HepG2 (cell line): ENCODE measurements at regions not wholly inside any gene's neighbourhood (a gene's known extent, or its start where the extent isn't known, plus 50 kb on each side); places are given as distances from the start of the nearest gene placed in this dataset.

ENCODE experiments used
- BCL6 ChIP-seq: IDR thresholded peaks from 2 replicates; pipeline ENCODE4 v1.6.1; 2016; ENCODE audit warnings: missing genetic modification reagents, missing compliant biosample characterization
- EHMT2 ChIP-seq: fragments of 200-600 bp; sonication (generic); IDR thresholded peaks from 2 replicates; pipeline ENCODE4 v1.7.0; 2017; ENCODE audit warnings: antibody characterized with exemption, low read depth, low read length, borderline replicate concordance
- FOXJ3 ChIP-seq: sonication (generic); formaldehyde crosslinking; IDR thresholded peaks from 2 replicates; pipeline ENCODE4 v1.4.0; 2020; ENCODE audit warnings: missing genetic modification reagents, mild to moderate bottlenecking, borderline replicate concordance
- GPN1 ChIP-seq: sonication (generic); formaldehyde crosslinking; IDR thresholded peaks from 2 replicates; pipeline ENCODE4 v1.5.1; 2020; ENCODE audit warnings: missing genetic modification reagents, borderline replicate concordance
- HNF4A ChIP-seq: sonication (generic); formaldehyde crosslinking; IDR thresholded peaks from 2 replicates; pipeline ENCODE4 v1.4.0; 2020; ENCODE audit warnings: missing genetic modification reagents
- KDM2A ChIP-seq: sonication (generic); formaldehyde crosslinking; IDR thresholded peaks from 2 replicates; pipeline ENCODE4 v1.4.0; 2020; ENCODE audit warnings: low read depth, missing genetic modification reagents, borderline replicate concordance
- SMAD9 ChIP-seq: sonication (generic); formaldehyde crosslinking; IDR thresholded peaks from 2 replicates; pipeline ENCODE4 v1.5.1; 2020; ENCODE audit warnings: mild to moderate bottlenecking, missing genetic modification reagents
- TGIF2 ChIP-seq: IDR thresholded peaks from 2 replicates; pipeline ENCODE4 v1.6.1; 2016; ENCODE audit warnings: control low read depth, missing compliant biosample characterization
- XBP1 ChIP-seq: sonication (generic); formaldehyde crosslinking; IDR thresholded peaks from 2 replicates; pipeline ENCODE4 v1.5.0; 2020; ENCODE audit warnings: missing genetic modification reagents
- YEATS4 ChIP-seq: sonication (generic); formaldehyde crosslinking; IDR thresholded peaks from 2 replicates; pipeline ENCODE4 v1.4.0; 2020; ENCODE audit warnings: missing genetic modification reagents, borderline replicate concordance
- ZBTB8A ChIP-seq: sonication (generic); formaldehyde crosslinking; IDR thresholded peaks from 2 replicates; pipeline ENCODE4 v1.4.0; 2020; ENCODE audit warnings: mild to moderate bottlenecking, low read depth, missing genetic modification reagents, borderline replicate concordance
- ZFY ChIP-seq: sonication (generic); formaldehyde crosslinking; IDR thresholded peaks from 2 replicates; pipeline ENCODE4 v1.4.0; 2020; ENCODE audit warnings: missing genetic modification reagents
- ZNF12 ChIP-seq: sonication (generic); formaldehyde crosslinking; IDR thresholded peaks from 2 replicates; pipeline ENCODE4 v1.5.0; 2020; ENCODE audit warnings: missing genetic modification reagents
- ZNF326 ChIP-seq: sonication (generic); formaldehyde crosslinking; IDR thresholded peaks from 2 replicates; pipeline ENCODE4 v1.4.0; 2020; ENCODE audit warnings: missing genetic modification reagents, borderline replicate concordance
- ZNF724P ChIP-seq: sonication (generic); formaldehyde crosslinking; IDR thresholded peaks from 2 replicates; pipeline ENCODE4 v1.8.0; 2022; ENCODE audit warnings: missing genetic modification reagents, borderline replicate concordance
- ZNF761 ChIP-seq: sonication (generic); formaldehyde crosslinking; conservative IDR thresholded peaks from 2 replicates; pipeline ENCODE4 v1.4.0; 2020; ENCODE audit warnings: mild to moderate bottlenecking, missing genetic modification reagents
- ZNF780A ChIP-seq: sonication (generic); formaldehyde crosslinking; IDR thresholded peaks from 2 replicates; pipeline ENCODE4 v1.8.0; 2022; ENCODE audit warnings: mild to moderate bottlenecking, missing genetic modification reagents, moderate library complexity
- TF ChIP-seq, protein P1 (sequence below): sonication (generic); formaldehyde crosslinking; IDR thresholded peaks from 2 replicates; pipeline ENCODE4 v1.4.0; 2020; ENCODE audit warnings: mild to moderate bottlenecking, missing genetic modification reagents, borderline replicate concordance
- TF ChIP-seq, protein P2 (sequence below): sonication (generic); formaldehyde crosslinking; IDR thresholded peaks from 2 replicates; pipeline ENCODE4 v1.9.0; 2021; ENCODE audit warnings: missing genetic modification reagents, mild to moderate bottlenecking, borderline replicate concordance
- TF ChIP-seq, protein P3 (sequence below): sonication (generic); formaldehyde crosslinking; IDR thresholded peaks from 2 replicates; pipeline ENCODE4 v1.5.0; 2020; ENCODE audit warnings: missing genetic modification reagents, mild to moderate bottlenecking, borderline replicate concordance
- TF ChIP-seq, protein P4 (sequence below): IDR thresholded peaks from 2 replicates; pipeline ENCODE4 v1.6.1; 2016; ENCODE audit warnings: missing compliant biosample characterization, missing genetic modification reagents, borderline replicate concordance

DNA sequence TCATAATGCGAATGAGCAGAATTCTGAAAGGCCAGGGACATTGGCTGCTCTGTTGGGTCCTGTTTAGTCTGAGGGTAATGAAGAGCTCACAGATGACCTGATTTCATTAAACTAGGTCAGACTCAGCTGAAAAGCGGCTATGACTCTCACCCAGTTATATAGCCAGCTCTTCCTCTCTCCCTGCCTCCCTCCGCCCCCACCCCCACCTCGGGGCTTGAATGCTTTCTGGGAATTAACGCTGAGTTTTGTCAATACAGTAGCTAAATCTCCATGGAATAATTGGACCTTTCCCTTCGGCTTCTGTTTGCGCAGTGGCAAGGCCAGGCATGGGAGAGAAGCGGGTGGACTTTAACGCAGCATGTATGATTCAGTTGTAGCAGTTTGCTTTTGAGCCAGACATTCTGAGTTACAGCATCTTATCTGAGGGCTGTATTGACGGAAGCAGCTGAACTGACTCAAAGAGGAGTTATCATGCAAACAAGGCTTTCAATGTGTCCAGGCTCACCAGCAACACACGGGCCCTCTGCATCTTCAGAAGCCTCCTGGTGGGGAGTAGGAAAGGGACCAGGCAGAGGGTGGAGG is 110.6 kb downstream of the MYCN start (continued):
- TF ChIP-seq, protein P1, sequence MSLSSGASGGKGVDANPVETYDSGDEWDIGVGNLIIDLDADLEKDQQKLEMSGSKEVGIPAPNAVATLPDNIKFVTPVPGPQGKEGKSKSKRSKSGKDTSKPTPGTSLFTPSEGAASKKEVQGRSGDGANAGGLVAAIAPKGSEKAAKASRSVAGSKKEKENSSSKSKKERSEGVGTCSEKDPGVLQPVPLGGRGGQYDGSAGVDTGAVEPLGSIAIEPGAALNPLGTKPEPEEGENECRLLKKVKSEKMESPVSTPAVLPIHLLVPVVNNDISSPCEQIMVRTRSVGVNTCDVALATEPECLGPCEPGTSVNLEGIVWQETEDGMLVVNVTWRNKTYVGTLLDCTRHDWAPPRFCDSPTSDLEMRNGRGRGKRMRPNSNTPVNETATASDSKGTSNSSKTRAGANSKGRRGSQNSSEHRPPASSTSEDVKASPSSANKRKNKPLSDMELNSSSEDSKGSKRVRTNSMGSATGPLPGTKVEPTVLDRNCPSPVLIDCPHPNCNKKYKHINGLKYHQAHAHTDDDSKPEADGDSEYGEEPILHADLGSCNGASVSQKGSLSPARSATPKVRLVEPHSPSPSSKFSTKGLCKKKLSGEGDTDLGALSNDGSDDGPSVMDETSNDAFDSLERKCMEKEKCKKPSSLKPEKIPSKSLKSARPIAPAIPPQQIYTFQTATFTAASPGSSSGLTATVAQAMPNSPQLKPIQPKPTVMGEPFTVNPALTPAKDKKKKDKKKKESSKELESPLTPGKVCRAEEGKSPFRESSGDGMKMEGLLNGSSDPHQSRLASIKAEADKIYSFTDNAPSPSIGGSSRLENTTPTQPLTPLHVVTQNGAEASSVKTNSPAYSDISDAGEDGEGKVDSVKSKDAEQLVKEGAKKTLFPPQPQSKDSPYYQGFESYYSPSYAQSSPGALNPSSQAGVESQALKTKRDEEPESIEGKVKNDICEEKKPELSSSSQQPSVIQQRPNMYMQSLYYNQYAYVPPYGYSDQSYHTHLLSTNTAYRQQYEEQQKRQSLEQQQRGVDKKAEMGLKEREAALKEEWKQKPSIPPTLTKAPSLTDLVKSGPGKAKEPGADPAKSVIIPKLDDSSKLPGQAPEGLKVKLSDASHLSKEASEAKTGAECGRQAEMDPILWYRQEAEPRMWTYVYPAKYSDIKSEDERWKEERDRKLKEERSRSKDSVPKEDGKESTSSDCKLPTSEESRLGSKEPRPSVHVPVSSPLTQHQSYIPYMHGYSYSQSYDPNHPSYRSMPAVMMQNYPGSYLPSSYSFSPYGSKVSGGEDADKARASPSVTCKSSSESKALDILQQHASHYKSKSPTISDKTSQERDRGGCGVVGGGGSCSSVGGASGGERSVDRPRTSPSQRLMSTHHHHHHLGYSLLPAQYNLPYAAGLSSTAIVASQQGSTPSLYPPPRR (CRISPR knock-in tag), result peak; percentile 20; the same call in 1 of the 2 replicates
- TF ChIP-seq, protein P2, sequence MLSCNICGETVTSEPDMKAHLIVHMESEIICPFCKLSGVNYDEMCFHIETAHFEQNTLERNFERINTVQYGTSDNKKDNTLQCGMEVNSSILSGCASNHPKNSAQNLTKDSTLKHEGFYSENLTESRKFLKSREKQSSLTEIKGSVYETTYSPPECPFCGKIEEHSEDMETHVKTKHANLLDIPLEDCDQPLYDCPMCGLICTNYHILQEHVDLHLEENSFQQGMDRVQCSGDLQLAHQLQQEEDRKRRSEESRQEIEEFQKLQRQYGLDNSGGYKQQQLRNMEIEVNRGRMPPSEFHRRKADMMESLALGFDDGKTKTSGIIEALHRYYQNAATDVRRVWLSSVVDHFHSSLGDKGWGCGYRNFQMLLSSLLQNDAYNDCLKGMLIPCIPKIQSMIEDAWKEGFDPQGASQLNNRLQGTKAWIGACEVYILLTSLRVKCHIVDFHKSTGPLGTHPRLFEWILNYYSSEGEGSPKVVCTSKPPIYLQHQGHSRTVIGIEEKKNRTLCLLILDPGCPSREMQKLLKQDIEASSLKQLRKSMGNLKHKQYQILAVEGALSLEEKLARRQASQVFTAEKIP (CRISPR knock-in tag), result no peak
- TF ChIP-seq EHMT2 (no peak), ZFY (no peak), SMAD9 (no peak), ZBTB8A (no peak), ZNF780A (CRISPR knock-in tag) (no peak), TGIF2 (CRISPR knock-in tag) (no peak), FOXJ3 (CRISPR knock-in tag) (no peak), ZNF326 (CRISPR knock-in tag) (no peak), BCL6 (peak; percentile 91), GPN1 (CRISPR knock-in tag) (no peak), KDM2A (CRISPR knock-in tag) (peak; percentile 42; the same call in 1 of the 2 replicates), ZNF761 (CRISPR knock-in tag) (no peak), HNF4A (CRISPR knock-in tag) (peak; percentile 57; the same call in 1 of the 2 replicates), ZNF12 (CRISPR knock-in tag) (0 out of 2 replicates have a peak, but pooled peaks have one; percentile 36), ZNF724P (CRISPR knock-in tag) (no peak), YEATS4 (CRISPR knock-in tag) (no peak), XBP1 (no peak)
- TF ChIP-seq, protein P3, sequence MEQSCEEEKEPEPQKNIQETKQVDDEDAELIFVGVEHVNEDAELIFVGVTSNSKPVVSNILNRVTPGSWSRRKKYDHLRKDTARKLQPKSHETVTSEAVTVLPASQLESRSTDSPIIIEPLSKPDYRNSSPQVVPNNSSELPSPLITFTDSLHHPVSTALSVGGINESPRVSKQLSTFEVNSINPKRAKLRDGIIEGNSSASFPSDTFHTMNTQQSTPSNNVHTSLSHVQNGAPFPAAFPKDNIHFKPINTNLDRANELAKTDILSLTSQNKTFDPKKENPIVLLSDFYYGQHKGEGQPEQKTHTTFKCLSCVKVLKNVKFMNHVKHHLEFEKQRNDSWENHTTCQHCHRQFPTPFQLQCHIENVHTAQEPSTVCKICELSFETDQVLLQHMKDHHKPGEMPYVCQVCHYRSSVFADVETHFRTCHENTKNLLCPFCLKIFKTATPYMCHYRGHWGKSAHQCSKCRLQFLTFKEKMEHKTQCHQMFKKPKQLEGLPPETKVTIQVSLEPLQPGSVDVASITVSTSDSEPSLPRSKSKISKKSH (CRISPR knock-in tag), result no peak
- TF ChIP-seq, protein P4, sequence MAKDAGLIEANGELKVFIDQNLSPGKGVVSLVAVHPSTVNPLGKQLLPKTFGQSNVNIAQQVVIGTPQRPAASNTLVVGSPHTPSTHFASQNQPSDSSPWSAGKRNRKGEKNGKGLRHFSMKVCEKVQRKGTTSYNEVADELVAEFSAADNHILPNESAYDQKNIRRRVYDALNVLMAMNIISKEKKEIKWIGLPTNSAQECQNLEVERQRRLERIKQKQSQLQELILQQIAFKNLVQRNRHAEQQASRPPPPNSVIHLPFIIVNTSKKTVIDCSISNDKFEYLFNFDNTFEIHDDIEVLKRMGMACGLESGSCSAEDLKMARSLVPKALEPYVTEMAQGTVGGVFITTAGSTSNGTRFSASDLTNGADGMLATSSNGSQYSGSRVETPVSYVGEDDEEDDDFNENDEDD, result no peak
